ES-I3 (cell line): ENCODE measurements at regions not wholly inside any gene's neighbourhood (a gene's known extent, or its start where the extent isn't known, plus 50 kb on each side); places are given as distances from the start of the nearest gene placed in this dataset.
"Not testable (repeated sequence)": the region's sequence is repeated elsewhere in the genome, so short reads cannot be mapped to it uniquely, and the experiment has no call there.

Experiments
- H3K36me3 ChIP-seq: 2 replicates; pipeline ENCODE4 v1.6.1; 2013; ENCODE audit warnings: mild to moderate bottlenecking, low read length, control low read depth, moderate library complexity; ENCODE audit not compliant: insufficient read depth
- H3K4me1 ChIP-seq: 2 replicates; pipeline ENCODE4 v1.6.1; 2013; ENCODE audit warnings: mild to moderate bottlenecking, control low read depth, low read length; ENCODE audit not compliant: insufficient read depth
- H3K9ac ChIP-seq: 2 replicates; pipeline ENCODE4 v1.6.1; 2013; ENCODE audit warnings: low read depth, mild to moderate bottlenecking, low read length, moderate library complexity
- H3K9me3 ChIP-seq: 2 replicates; pipeline ENCODE4 v1.6.1; 2013; ENCODE audit warnings: mild to moderate bottlenecking, low read length, moderate library complexity; ENCODE audit not compliant: control insufficient read depth, insufficient read depth

GRCh38 chr2:15754703-15755099 is 163.0 kb downstream of the DDX1 start:
- H3K9me3 ChIP-seq, result no peaks in the 10 kb centered on the region
- no peaks in the 10 kb centered on the region for H3K36me3 ChIP-seq
- no peaks in the 10 kb centered on the region for H3K4me1 ChIP-seq
- H3K9ac ChIP-seq, result no peak overlapping the region

GRCh38 chr2:15755528-15755927 is 163.9 kb downstream of the DDX1 start:
- Histone ChIP-seq H3K36me3 (no peaks in the 10 kb centered on the region), H3K4me1 (no peaks in the 10 kb centered on the region), H3K9ac (no peak overlapping the region), H3K9me3 (no peaks in the 10 kb centered on the region)

GRCh38 chr2:15756011-15756550 is 164.4 kb downstream of the DDX1 start:
- no peaks in the 10 kb centered on the region for H3K9me3 ChIP-seq
- no peaks in the 10 kb centered on the region for H3K4me1 ChIP-seq
- no peak overlapping the region for H3K9ac ChIP-seq
- no peaks in the 10 kb centered on the region for H3K36me3 ChIP-seq

- no peaks in the 10 kb centered on the region for H3K9me3 ChIP-seq
- no peak overlapping the region for H3K9ac ChIP-seq
- no peaks in the 10 kb centered on the region for H3K36me3 ChIP-seq
- H3K4me1 ChIP-seq, result no peaks in the 10 kb centered on the region
Observed at GRCh38 chr2:15756882-15757819, 165.5 kb downstream of the DDX1 start.

- H3K9ac ChIP-seq, result no peak overlapping the region
- H3K9me3 ChIP-seq, result no peaks in the 10 kb centered on the region
- H3K4me1 ChIP-seq, result no peaks in the 10 kb centered on the region
- no peaks in the 10 kb centered on the region for H3K36me3 ChIP-seq
Observed at GRCh38 chr2:15757820-15758586, 166.3 kb downstream of the DDX1 start.

- no peaks in the 10 kb centered on the region for H3K36me3 ChIP-seq
- no peaks in the 10 kb centered on the region for H3K9me3 ChIP-seq
- H3K4me1 ChIP-seq, result no peaks in the 10 kb centered on the region
- no peak overlapping the region for H3K9ac ChIP-seq
Observed at GRCh38 chr2:15758848-15759247, 167.2 kb downstream of the DDX1 start.

GRCh38 chr2:15759385-15759784 is 167.7 kb downstream of the DDX1 start:
- no peaks in the 10 kb centered on the region for H3K4me1 ChIP-seq
- no peaks in the 10 kb centered on the region for H3K36me3 ChIP-seq
- H3K9me3 ChIP-seq, result no peaks in the 10 kb centered on the region
- H3K9ac ChIP-seq, result no peak overlapping the region

- H3K4me1 ChIP-seq, H3K9ac ChIP-seq, H3K36me3 ChIP-seq, H3K9me3 ChIP-seq: not testable (repeated sequence)
Observed at GRCh38 chr2:15759791-15760190, 168.1 kb downstream of the DDX1 start.

- Histone ChIP-seq H3K9ac (no peak overlapping the region), H3K4me1 (no peaks in the 10 kb centered on the region), H3K36me3 (no peaks in the 10 kb centered on the region), H3K9me3 (no peaks in the 10 kb centered on the region)
Observed at GRCh38 chr2:15760232-15760910, 168.7 kb downstream of the DDX1 start.

- no peaks in the 10 kb centered on the region for H3K9me3 ChIP-seq
- no peaks in the 10 kb centered on the region for H3K36me3 ChIP-seq
- H3K9ac ChIP-seq, result no peak overlapping the region
- no peaks in the 10 kb centered on the region for H3K4me1 ChIP-seq
Observed at GRCh38 chr2:15761056-15761455, 169.4 kb downstream of the DDX1 start.

GRCh38 chr2:15761910-15762309 is 170.2 kb downstream of the DDX1 start:
- no peaks in the 10 kb centered on the region for H3K36me3 ChIP-seq
- H3K9ac ChIP-seq, result no peak overlapping the region
- H3K9me3 ChIP-seq, result no peaks in the 10 kb centered on the region
- H3K4me1 ChIP-seq, result no peaks in the 10 kb centered on the region

GRCh38 chr2:15762449-15762848 is 170.8 kb downstream of the DDX1 start:
- H3K9ac ChIP-seq, result no peak overlapping the region
- H3K4me1 ChIP-seq, result no peaks in the 10 kb centered on the region
- no peaks in the 10 kb centered on the region for H3K36me3 ChIP-seq
- no peaks in the 10 kb centered on the region for H3K9me3 ChIP-seq

GRCh38 chr2:15763106-15763821 is 171.6 kb downstream of the DDX1 start:
- Histone ChIP-seq H3K36me3 (no peaks in the 10 kb centered on the region), H3K4me1 (no peaks in the 10 kb centered on the region), H3K9ac (no peak overlapping the region), H3K9me3 (no peaks in the 10 kb centered on the region)
